AG04450 (cell line): ENCODE measurements at regions not wholly inside any gene's neighbourhood (a gene's known extent, or its start where the extent isn't known, plus 50 kb on each side); places are given as distances from the start of the nearest gene placed in this dataset.
"Not testable (repeated sequence)": the region's sequence is repeated elsewhere in the genome, so short reads cannot be mapped to it uniquely, and the experiment has no call there.

Experiments
- CTCF ChIA-PET: fragments of 300-600, 350-600 bp; formaldehyde crosslinking; extraction: SDS; loops from one replicate; lab custom pipeline; 2022; ENCODE audit warnings: antibody characterized with exemption, inconsistent platforms; lab: Charles Lee
- POLR2A ChIA-PET: fragments of 350-600 bp; formaldehyde crosslinking; extraction: SDS; loops from one replicate; lab custom pipeline; 2021; ENCODE audit warnings: antibody characterized with exemption, inconsistent platforms; lab: Yijun Ruan, JAX
- DNase-seq: peaks from one replicate; pipeline ENCODE4 v3.0.0-alpha.2; 2011; ENCODE audit warnings: low read depth, low spot score
- H3K27ac ChIP-seq: one replicate; pipeline ENCODE4 v1.5.1; 2012; ENCODE audit warnings: low read depth, low read length, control low read depth
- H3K27me3 ChIP-seq: one replicate; pipeline ENCODE4 v1.6.0; 2012; ENCODE audit warnings: low read length; ENCODE audit not compliant: control insufficient read depth, insufficient read depth
- H3K4me3 ChIP-seq: 2 replicates; pipeline ENCODE4 v1.5.1; 2011; ENCODE audit warnings: mild to moderate bottlenecking, low read depth, low read length, control low read depth
- H3K9me3 ChIP-seq: 2 replicates; pipeline ENCODE4 v1.5.1; 2012; ENCODE audit warnings: low read length; ENCODE audit not compliant: control insufficient read depth, insufficient read depth
- TF ChIP-seq, protein P1 (sequence below): IDR thresholded peaks from 2 replicates; pipeline ENCODE4 v1.5.1; 2011; ENCODE audit warnings: low read depth, low read length, control low read depth, inconsistent platforms

DNA sequence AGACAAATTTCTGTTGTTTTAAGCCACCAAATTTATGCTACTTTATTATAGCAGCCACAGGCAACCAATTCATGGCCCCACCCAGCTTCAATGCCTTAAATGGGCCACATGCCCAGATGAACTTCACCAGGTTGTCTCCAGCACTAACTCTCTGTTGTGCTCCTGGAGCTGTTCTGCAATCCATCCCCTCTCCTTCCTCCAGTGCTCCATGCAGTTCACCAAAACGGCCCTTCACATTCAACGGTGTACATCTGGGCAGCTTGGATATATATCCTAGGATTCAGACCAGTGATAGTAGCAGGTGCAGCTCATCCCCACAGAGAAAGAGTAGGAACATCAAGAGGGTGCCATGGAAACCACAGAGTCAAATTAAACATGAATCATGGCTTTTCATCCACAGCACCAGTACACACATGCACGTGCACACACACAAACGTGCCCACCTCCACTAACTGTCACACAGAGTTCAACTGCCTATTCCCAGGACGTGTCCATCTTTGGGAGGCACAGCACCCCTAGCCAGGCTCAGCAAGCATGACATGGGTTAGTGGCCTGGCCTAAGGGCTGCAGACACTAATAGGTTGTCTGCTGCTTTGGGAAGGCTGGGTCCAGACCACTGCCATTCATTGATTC, 134.5 kb downstream of the MED10 start:
- H3K4me3 ChIP-seq, result no peak overlapping the region
- peaks cover 5% of the 10 kb centered on the region; the same call in 1 of the 2 replicates for H3K9me3 ChIP-seq
- no peak overlapping the region for H3K27ac ChIP-seq
- TF ChIP-seq, protein P1, sequence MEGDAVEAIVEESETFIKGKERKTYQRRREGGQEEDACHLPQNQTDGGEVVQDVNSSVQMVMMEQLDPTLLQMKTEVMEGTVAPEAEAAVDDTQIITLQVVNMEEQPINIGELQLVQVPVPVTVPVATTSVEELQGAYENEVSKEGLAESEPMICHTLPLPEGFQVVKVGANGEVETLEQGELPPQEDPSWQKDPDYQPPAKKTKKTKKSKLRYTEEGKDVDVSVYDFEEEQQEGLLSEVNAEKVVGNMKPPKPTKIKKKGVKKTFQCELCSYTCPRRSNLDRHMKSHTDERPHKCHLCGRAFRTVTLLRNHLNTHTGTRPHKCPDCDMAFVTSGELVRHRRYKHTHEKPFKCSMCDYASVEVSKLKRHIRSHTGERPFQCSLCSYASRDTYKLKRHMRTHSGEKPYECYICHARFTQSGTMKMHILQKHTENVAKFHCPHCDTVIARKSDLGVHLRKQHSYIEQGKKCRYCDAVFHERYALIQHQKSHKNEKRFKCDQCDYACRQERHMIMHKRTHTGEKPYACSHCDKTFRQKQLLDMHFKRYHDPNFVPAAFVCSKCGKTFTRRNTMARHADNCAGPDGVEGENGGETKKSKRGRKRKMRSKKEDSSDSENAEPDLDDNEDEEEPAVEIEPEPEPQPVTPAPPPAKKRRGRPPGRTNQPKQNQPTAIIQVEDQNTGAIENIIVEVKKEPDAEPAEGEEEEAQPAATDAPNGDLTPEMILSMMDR, result no peak
- POLR2A ChIA-PET, result no interaction called here
- DNase-seq, result no peak
- no peaks in the 10 kb centered on the region for H3K27me3 ChIP-seq
- CTCF ChIA-PET, result no interaction called here

GRCh38 chr5:6241056-6241455, 137.3 kb downstream of the MED10 start:
- CTCF ChIA-PET, H3K4me3 ChIP-seq, H3K9me3 ChIP-seq, DNase-seq, H3K27ac ChIP-seq, POLR2A ChIA-PET, H3K27me3 ChIP-seq: not testable (repeated sequence)

GRCh38 chr5:6236858-6237481, 141.4 kb downstream of the MED10 start:
- CTCF ChIA-PET, result no interaction called here
- no peak for DNase-seq
- H3K27me3 ChIP-seq, result no peaks in the 10 kb centered on the region
- TF ChIP-seq, protein P1, result no peak
- H3K4me3 ChIP-seq, result no peak overlapping the region
- peaks cover 19% of the 10 kb centered on the region for H3K9me3 ChIP-seq
- POLR2A ChIA-PET, result no interaction called here
- H3K27ac ChIP-seq, result no peak overlapping the region

- no peaks in the 10 kb centered on the region for H3K27me3 ChIP-seq
- TF ChIP-seq, protein P1, result no peak
- DNase-seq, result no peak
- no peak overlapping the region for H3K27ac ChIP-seq
- CTCF ChIA-PET, result no interaction called here
- H3K9me3 ChIP-seq, result peaks cover 19% of the 10 kb centered on the region
- POLR2A ChIA-PET, result no interaction called here
- no peak overlapping the region for H3K4me3 ChIP-seq
Observed at GRCh38 chr5:6236170-6236793, 142.1 kb downstream of the MED10 start.

- H3K9me3 ChIP-seq, result peaks cover 19% of the 10 kb centered on the region
- ChIA-PET CTCF (no interaction called here), POLR2A (no interaction called here)
- no peak overlapping the region for H3K4me3 ChIP-seq
- H3K27me3 ChIP-seq, result no peaks in the 10 kb centered on the region
- no peak overlapping the region for H3K27ac ChIP-seq
- TF ChIP-seq, protein P1, result no peak
- DNase-seq, result no peak
Observed at GRCh38 chr5:6235726-6236125, 142.6 kb downstream of the MED10 start.
